ENCODE measurements at regions not wholly inside any gene's neighbourhood (a gene's known extent, or its start where the extent isn't known, plus 50 kb on each side); places are given as distances from the start of the nearest gene placed in this dataset.

- Histone ChIP-seq H3K27me3 (ENCODE audit: control insufficient read depth, low read length) (no peaks in the 10 kb centered on the region), H4K20me1 (ENCODE audit: control insufficient read depth, insufficient read depth, low read depth, low read length) (no peaks in the 10 kb centered on the region), H3K4me1 (ENCODE audit: control insufficient read depth, low read length) (no peaks in the 10 kb centered on the region), H3K27ac (ENCODE audit: low read depth, low read length) (no peak overlapping the region), H3K9me3 (ENCODE audit: control insufficient read depth, insufficient read depth, low read length) (no peaks in the 10 kb centered on the region), H3F3A (ENCODE audit: control insufficient read depth, insufficient read depth) (no peaks in the 10 kb centered on the region), H3K4me3 (ENCODE audit: low read length) (no peak overlapping the region), H3K36me3 (ENCODE audit: control insufficient read depth, low read length) (no peaks in the 10 kb centered on the region), H3K4me2 (ENCODE audit: low read length) (no peak overlapping the region), H3K79me2 (ENCODE audit: control insufficient read depth, low read length) (no peaks in the 10 kb centered on the region), H3K9me2 (replicated peaks; ENCODE audit: control insufficient read depth, low read length) (no peaks in the 10 kb centered on the region)
- no peak for TF ChIP-seq CTCF (IDR thresholded peaks at IDR 0.05; ENCODE audit: low read depth, low read length, poor library complexity, severe bottlenecking)
Observed at GRCh38 chr5:10844016-10844415, 83.0 kb upstream of the DAP start.

GRCh38 chr5:10842823-10843222, 81.8 kb upstream of the DAP start:
- no peaks in the 10 kb centered on the region for H3K36me3 ChIP-seq (ENCODE audit: control insufficient read depth, low read length)
- no peak for TF ChIP-seq CTCF (IDR thresholded peaks at IDR 0.05; ENCODE audit: low read depth, low read length, poor library complexity, severe bottlenecking)
- no peak for TF ChIP-seq EZH2phosphoT487 (IDR thresholded peaks at IDR 0.05; ENCODE audit: borderline replicate concordance, low read length)
- no peaks in the 10 kb centered on the region for H3K9me2 ChIP-seq (replicated peaks; ENCODE audit: control insufficient read depth, low read length)
- H3K27ac ChIP-seq (ENCODE audit: low read depth, low read length) = no peak overlapping the region
- H3K9me3 ChIP-seq (ENCODE audit: control insufficient read depth, insufficient read depth, low read length) = no peaks in the 10 kb centered on the region
- H4K20me1 ChIP-seq (ENCODE audit: control insufficient read depth, insufficient read depth, low read depth, low read length) = no peaks in the 10 kb centered on the region
- no peak overlapping the region for H3K4me3 ChIP-seq (ENCODE audit: low read length)
- no peak overlapping the region for H3K4me2 ChIP-seq (ENCODE audit: low read length)
- H3K4me1 ChIP-seq (ENCODE audit: control insufficient read depth, low read length) = no peaks in the 10 kb centered on the region
- H3F3A ChIP-seq (ENCODE audit: control insufficient read depth, insufficient read depth) = no peaks in the 10 kb centered on the region
- no peaks in the 10 kb centered on the region for H3K27me3 ChIP-seq (ENCODE audit: control insufficient read depth, low read length)
- no peaks in the 10 kb centered on the region for H3K79me2 ChIP-seq (ENCODE audit: control insufficient read depth, low read length)

GRCh38 chr5:10839916-10840599, 79.0 kb upstream of the DAP start:
- Histone ChIP-seq H3K36me3 (ENCODE audit: control insufficient read depth, low read length) (no peaks in the 10 kb centered on the region), H3F3A (ENCODE audit: control insufficient read depth, insufficient read depth) (no peaks in the 10 kb centered on the region), H3K79me2 (ENCODE audit: control insufficient read depth, low read length) (no peaks in the 10 kb centered on the region), H4K20me1 (ENCODE audit: control insufficient read depth, insufficient read depth, low read depth, low read length) (no peaks in the 10 kb centered on the region), H3K27me3 (ENCODE audit: control insufficient read depth, low read length) (no peaks in the 10 kb centered on the region), H3K9me3 (ENCODE audit: control insufficient read depth, insufficient read depth, low read length) (no peaks in the 10 kb centered on the region), H3K27ac (ENCODE audit: low read depth, low read length) (no peak overlapping the region), H3K4me1 (ENCODE audit: control insufficient read depth, low read length) (no peaks in the 10 kb centered on the region), H3K4me2 (ENCODE audit: low read length) (no peak overlapping the region), H3K4me3 (ENCODE audit: low read length) (no peak overlapping the region), H3K9me2 (replicated peaks; ENCODE audit: control insufficient read depth, low read length) (no peaks in the 10 kb centered on the region)
- no peak for TF ChIP-seq EZH2phosphoT487 (IDR thresholded peaks at IDR 0.05; ENCODE audit: borderline replicate concordance, low read length)
- TF ChIP-seq CTCF (IDR thresholded peaks at IDR 0.05; ENCODE audit: low read depth, low read length, poor library complexity, severe bottlenecking) = no peak
